ENCODE measurements at regions not wholly inside any gene's neighbourhood (a gene's known extent, or its start where the extent isn't known, plus 50 kb on each side); places are given as distances from the start of the nearest gene placed in this dataset.
"Not testable (repeated sequence)": the region's sequence is repeated elsewhere in the genome, so short reads cannot be mapped to it uniquely, and the experiment has no call there.

DNA sequence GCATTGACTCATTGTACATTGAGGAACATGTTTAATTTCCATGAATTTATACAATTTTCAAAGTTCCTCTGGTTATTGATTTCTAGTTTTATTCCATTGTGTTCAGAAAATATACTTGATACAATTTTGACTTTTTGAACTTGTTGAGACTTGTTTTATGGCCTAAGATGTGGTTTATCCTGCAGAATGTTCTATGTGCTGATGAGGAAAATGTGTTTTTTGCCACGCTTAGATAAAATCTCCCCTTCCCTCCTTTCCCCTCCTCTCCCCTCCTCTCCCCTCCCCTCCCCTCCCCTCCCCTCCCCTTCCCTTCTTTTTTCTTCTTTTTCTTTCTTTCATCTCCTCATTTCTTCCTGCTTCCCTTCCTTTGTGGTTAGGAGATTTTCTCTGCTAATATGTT, 470.8 kb upstream of the MAP3K7 start:
- H3K4me3 ChIP-seq (ENCODE audit: low read depth, low read length), result no peak overlapping the region
- TF ChIP-seq, protein P1, sequence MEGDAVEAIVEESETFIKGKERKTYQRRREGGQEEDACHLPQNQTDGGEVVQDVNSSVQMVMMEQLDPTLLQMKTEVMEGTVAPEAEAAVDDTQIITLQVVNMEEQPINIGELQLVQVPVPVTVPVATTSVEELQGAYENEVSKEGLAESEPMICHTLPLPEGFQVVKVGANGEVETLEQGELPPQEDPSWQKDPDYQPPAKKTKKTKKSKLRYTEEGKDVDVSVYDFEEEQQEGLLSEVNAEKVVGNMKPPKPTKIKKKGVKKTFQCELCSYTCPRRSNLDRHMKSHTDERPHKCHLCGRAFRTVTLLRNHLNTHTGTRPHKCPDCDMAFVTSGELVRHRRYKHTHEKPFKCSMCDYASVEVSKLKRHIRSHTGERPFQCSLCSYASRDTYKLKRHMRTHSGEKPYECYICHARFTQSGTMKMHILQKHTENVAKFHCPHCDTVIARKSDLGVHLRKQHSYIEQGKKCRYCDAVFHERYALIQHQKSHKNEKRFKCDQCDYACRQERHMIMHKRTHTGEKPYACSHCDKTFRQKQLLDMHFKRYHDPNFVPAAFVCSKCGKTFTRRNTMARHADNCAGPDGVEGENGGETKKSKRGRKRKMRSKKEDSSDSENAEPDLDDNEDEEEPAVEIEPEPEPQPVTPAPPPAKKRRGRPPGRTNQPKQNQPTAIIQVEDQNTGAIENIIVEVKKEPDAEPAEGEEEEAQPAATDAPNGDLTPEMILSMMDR (IDR thresholded peaks at IDR 0.05; ENCODE audit: borderline replicate concordance, insufficient read depth, low read depth, low read length), result no peak

DNA sequence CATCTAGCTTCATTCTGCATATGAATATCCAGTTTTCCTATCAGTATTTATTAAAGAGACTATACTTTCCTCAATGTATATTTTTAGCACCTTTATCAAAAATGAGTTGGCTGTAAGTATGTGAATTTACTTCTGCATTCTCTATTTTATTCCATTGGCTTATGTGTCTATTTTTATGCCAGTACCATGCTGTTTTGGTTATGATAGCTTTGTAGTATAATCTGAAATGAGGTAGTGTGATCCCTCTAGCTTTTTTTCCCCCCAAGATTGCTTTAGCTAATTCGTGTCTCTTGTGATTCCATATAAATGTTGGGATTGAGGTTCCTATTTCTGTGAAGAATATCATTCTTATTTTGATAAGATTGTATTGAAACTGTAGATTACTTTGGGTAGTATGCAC, 469.1 kb upstream of the MAP3K7 start:
- TF ChIP-seq, protein P1 (IDR thresholded peaks at IDR 0.05; ENCODE audit: borderline replicate concordance, insufficient read depth, low read depth, low read length), result no peak
- no peak overlapping the region for H3K4me3 ChIP-seq (ENCODE audit: low read depth, low read length)

DNA sequence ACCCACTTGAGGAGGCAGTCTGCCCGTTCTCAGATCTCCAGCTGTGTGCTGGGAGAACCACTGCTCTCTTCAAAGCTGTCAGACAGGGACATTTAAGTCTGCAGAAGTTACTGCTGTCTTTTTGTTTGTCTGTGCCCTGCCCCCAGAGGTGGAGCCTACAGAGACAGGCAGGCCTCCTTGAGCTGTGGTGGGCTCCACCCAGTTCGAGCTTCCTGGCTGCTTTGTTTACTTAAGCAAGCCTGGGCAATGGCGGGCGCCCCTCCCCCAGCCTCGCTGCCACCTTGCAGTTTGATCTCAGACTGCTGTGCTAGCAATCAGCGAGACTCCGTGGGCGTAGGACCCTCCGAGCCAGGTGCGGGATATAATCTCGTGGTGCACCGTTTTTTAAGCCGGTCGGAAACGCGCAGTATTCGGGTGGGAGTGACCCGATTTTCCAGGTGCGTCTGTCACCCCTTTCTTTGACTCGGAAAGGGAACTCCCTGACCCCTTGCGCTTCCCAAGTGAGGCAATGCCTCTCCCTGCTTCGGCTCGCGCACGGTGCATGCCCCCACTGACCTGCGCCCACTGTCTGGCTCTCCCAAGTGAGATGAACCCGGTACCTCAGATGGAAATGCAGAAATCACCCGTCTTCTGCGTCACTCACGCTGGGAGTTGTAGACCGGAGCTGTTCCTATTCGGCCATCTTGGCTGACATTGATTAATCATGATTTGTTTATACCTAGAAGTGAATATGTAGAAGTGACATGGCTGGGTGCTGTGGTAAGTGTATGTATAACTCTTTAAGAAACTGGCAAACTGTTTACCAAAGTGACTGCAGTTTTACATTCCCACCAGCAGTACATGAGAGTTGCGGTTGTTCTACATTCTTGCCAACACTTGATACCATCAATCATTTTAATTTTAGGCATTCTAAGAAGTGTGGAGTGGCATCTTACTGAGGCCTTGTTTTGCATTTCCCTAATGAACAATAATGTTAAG, 465.9 kb upstream of the MAP3K7 start:
- not testable (repeated sequence) for H3K4me3 ChIP-seq (ENCODE audit: low read depth, low read length)

DNA sequence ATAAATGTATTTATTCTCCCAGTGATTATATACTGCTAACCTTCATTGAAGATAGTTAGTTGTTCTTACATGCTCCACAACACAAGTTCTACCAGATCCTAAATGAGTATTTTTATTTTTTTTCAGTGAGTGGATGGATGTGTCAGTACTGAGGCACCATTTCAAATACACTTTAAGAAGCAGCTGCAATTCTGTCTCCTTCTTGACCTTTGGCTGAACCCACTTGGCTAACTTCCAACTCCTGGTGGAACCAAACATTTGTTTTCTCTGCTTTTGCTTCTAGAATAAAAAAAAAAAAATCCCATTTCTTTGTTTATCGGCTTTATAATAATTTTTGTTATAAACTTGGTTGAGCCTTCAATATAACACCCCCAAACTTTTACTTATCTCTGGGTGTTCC, 458.3 kb upstream of the MAP3K7 start:
- no peak overlapping the region for H3K4me3 ChIP-seq (ENCODE audit: low read depth, low read length)
- TF ChIP-seq, protein P1 (IDR thresholded peaks at IDR 0.05; ENCODE audit: borderline replicate concordance, insufficient read depth, low read depth, low read length), result no peak

DNA sequence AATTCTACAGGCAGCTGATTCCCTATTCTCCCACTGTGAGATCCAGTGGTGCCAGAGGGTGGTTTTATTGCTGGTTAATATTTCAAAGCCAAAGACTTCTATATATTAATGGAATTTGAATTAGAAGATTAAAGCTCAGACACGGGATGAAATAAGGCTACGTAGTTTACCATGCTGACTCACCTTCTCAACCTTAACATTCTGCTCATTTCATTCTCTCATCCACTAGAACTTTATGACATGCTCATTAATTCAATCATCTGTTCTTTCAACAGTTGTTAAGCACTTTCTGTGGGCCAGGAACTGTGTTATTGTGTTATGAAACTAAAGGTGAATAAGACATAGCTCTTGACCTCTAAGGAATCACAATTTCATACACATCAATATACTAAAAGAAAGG, 456.9 kb upstream of the MAP3K7 start:
- TF ChIP-seq, protein P1 (IDR thresholded peaks at IDR 0.05; ENCODE audit: borderline replicate concordance, insufficient read depth, low read depth, low read length), result no peak
- no peak overlapping the region for H3K4me3 ChIP-seq (ENCODE audit: low read depth, low read length)

DNA sequence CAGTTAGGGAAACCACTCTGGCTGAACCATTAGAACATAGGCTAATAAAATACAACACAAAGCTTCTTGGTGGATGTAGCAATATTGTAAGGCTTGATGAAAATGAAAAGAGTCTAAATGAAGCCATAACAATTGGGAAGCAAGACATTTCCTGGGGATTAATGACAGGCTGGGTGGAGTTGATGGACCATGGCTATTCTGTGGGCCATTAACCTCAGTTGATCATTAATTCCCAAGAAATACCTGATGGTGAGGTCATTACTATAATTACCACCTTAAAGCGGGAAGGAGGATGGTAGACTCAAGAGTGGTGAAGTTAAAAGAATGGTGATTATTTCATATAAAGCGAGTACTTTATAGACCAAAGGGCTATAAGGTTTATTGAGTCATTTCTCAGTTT, 455.8 kb upstream of the MAP3K7 start:
- TF ChIP-seq, protein P1 (IDR thresholded peaks at IDR 0.05; ENCODE audit: borderline replicate concordance, insufficient read depth, low read depth, low read length), result no peak
- H3K4me3 ChIP-seq (ENCODE audit: low read depth, low read length), result no peak overlapping the region

DNA sequence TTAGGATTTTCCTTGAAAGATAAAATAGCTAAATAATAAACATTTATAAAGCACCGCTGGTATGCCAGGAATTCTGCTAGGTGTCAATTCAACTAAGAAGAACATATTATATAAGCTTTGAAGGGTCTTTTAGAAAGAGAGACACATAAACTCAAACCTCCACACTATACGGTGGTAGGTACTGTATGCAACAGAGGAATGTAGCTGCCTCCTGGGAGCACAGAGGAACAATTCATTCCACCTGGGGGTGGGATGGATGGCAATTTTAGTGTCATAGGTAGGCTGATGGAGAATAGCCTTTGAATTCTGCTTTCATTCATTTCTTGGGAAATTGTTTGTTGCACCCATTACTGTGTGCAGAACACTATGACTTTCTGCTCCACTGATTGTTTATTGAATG, 447.1 kb upstream of the MAP3K7 start:
- H3K4me3 ChIP-seq (ENCODE audit: low read depth, low read length), result no peak overlapping the region
- TF ChIP-seq, protein P1 (IDR thresholded peaks at IDR 0.05; ENCODE audit: borderline replicate concordance, insufficient read depth, low read depth, low read length), result no peak

Measured in GM12875 (cell line).